ENCODE measurements at regions not wholly inside any gene's neighbourhood (a gene's known extent, or its start where the extent isn't known, plus 50 kb on each side); places are given as distances from the start of the nearest gene placed in this dataset.

GRCh38 chr9:78468974-78469576, 172.2 kb downstream of the PSAT1 start:
- TF ChIP-seq CTCF (IDR thresholded peaks at IDR 0.05; ENCODE audit: low read depth, low read length): no peak
- no peak for TF ChIP-seq EZH2phosphoT487 (IDR thresholded peaks at IDR 0.05; ENCODE audit: low read depth)
